Upper lobe of right lung (tissue), 1 donor: ENCODE measurements at regions not wholly inside any gene's neighbourhood (a gene's known extent, or its start where the extent isn't known, plus 50 kb on each side); places are given as distances from the start of the nearest gene placed in this dataset.
"Not testable (repeated sequence)": the region's sequence is repeated elsewhere in the genome, so short reads cannot be mapped to it uniquely, and the experiment has no call there.

ENCODE experiments used
- ATAC-seq: fragments of 200-7000 bp; cut with Tn5 transposase; one replicate; pipeline ENCODE4 v1.9.1; 2020; ENCODE audit warnings: mild to moderate bottlenecking, moderate library complexity
- DNase-seq: peaks from one replicate; pipeline ENCODE4 v3.0.0-alpha.2; 2020
- H3K27ac ChIP-seq: fragments of 200-600 bp; one replicate; pipeline ENCODE4 v1.8.0; 2022
- H3K27me3 ChIP-seq: fragments of 200-600 bp; one replicate; pipeline ENCODE4 v1.8.0; 2022; ENCODE audit warnings: mild to moderate bottlenecking
- H3K36me3 ChIP-seq: fragments of 200-600 bp; one replicate; pipeline ENCODE4 v1.8.0; 2022
- H3K4me1 ChIP-seq: fragments of 200-600 bp; one replicate; pipeline ENCODE4 v1.8.0; 2022
- H3K4me3 ChIP-seq: fragments of 200-600 bp; one replicate; pipeline ENCODE4 v1.8.0; 2022; ENCODE audit warnings: mild to moderate bottlenecking
- H3K9me3 ChIP-seq: fragments of 200-600 bp; one replicate; pipeline ENCODE4 v1.8.0; 2022
- intact Hi-C: fragments of 100-400 bp; cut with DNase I; formaldehyde crosslinking; loops from one replicate; pipeline ENCODE4 v1.11.0; 2022
- TF ChIP-seq, protein P1 (sequence below): fragments of 200-600 bp; IDR thresholded peaks from one replicate; pipeline ENCODE4 v1.8.0; 2022; ENCODE audit warnings: antibody characterized with exemption
- donor health status: DM: no; HTN: yes; CAD: no; lungs with severe emphysema.

- Histone ChIP-seq H3K27ac (no peak overlapping the region), H3K27me3 (no peaks in the 10 kb centered on the region), H3K4me3 (no peak overlapping the region), H3K9me3 (no peaks in the 10 kb centered on the region), H3K4me1 (no peaks in the 10 kb centered on the region), H3K36me3 (no peaks in the 10 kb centered on the region)
- DNase-seq (no peak), ATAC-seq (no peak)
- intact Hi-C loops = no loop called here
- TF ChIP-seq, protein P1, sequence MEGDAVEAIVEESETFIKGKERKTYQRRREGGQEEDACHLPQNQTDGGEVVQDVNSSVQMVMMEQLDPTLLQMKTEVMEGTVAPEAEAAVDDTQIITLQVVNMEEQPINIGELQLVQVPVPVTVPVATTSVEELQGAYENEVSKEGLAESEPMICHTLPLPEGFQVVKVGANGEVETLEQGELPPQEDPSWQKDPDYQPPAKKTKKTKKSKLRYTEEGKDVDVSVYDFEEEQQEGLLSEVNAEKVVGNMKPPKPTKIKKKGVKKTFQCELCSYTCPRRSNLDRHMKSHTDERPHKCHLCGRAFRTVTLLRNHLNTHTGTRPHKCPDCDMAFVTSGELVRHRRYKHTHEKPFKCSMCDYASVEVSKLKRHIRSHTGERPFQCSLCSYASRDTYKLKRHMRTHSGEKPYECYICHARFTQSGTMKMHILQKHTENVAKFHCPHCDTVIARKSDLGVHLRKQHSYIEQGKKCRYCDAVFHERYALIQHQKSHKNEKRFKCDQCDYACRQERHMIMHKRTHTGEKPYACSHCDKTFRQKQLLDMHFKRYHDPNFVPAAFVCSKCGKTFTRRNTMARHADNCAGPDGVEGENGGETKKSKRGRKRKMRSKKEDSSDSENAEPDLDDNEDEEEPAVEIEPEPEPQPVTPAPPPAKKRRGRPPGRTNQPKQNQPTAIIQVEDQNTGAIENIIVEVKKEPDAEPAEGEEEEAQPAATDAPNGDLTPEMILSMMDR = no peak
These were observed 135.8 kb upstream of the CPHXL start for GRCh38 chr16:75862098-75862386.

DNA sequence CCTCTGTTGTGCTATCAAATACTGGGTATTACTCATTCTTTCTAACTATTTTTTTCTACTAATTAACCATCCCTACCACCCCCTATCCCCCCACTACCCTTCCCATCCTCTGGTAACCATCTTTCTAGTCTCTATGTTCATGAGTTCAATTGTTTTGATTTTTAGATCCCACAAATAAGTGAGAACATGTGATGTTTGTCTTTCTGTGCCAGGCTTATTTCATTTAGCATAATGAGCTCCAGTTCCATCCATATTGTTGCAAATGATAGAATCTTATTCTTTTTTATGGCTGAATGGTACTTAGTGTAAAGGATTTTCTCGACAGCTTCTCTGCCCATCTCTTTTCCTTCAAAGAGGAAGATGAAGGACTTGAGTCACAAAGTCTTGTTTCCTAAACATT lies 138.0 kb upstream of the CPHXL start:
- no peaks in the 10 kb centered on the region for H3K9me3 ChIP-seq
- no peak for DNase-seq
- no peaks in the 10 kb centered on the region for H3K36me3 ChIP-seq
- TF ChIP-seq, protein P1 = no peak
- no peak overlapping the region for H3K27ac ChIP-seq
- intact Hi-C loops = no loop called here
- ATAC-seq = no peak
- H3K27me3 ChIP-seq = no peaks in the 10 kb centered on the region
- no peak overlapping the region for H3K4me3 ChIP-seq
- H3K4me1 ChIP-seq = no peaks in the 10 kb centered on the region

DNA sequence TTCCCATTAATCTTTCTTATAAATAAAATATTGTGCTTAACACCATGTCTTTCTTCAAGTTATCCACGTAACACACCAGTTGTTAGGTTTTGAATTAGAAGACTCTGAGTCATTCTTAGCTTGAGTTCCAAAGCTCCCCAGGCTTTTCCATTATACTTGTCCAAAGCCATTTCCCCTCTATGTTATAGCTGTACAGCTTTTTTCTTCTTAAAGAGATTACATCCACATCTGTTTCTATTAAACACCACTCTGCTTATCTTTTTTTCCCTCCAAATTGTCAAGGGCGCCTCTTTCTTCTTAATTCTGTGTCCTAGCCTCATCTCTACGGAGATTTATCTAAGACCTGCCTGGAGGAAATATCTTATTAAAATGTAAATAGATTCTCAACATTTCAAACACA lies 139.4 kb upstream of the CPHXL start:
- Histone ChIP-seq H3K27ac (no peak overlapping the region), H3K27me3 (no peaks in the 10 kb centered on the region), H3K36me3 (no peaks in the 10 kb centered on the region), H3K4me1 (no peaks in the 10 kb centered on the region), H3K9me3 (no peaks in the 10 kb centered on the region), H3K4me3 (no peak overlapping the region)
- intact Hi-C loops = no loop called here
- TF ChIP-seq, protein P1 = no peak
- DNase-seq (no peak), ATAC-seq (no peak)

- H3K27me3 ChIP-seq = no peaks in the 10 kb centered on the region
- ATAC-seq (no peak), DNase-seq (no peak)
- no peaks in the 10 kb centered on the region for H3K36me3 ChIP-seq
- TF ChIP-seq, protein P1 = no peak
- intact Hi-C loops = no loop called here
- no peaks in the 10 kb centered on the region for H3K4me1 ChIP-seq
- H3K9me3 ChIP-seq = no peaks in the 10 kb centered on the region
- no peak overlapping the region for H3K27ac ChIP-seq
- H3K4me3 ChIP-seq = no peak overlapping the region
These were observed 142.6 kb upstream of the CPHXL start for GRCh38 chr16:75868636-75869632.

DNA sequence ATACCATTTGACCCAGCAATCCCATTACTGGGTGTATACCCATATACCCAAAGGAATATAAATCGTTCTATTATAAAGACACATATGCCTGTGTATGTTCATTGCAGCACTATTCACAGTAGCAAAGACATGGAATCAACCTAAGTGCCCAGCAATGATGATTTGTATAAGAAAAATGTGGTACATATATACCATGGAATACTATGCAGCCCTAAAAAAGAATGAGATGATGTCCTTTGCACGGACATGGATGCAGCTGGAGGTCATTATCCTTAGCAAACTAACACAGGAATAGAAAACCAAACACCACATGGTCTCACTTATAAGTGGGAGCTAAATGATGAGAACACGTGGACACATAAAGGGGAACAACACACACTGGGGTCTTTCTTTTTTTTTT lies 155.0 kb upstream of the CPHXL start:
- H3K9me3 ChIP-seq, H3K27me3 ChIP-seq, intact Hi-C loops, H3K4me3 ChIP-seq, DNase-seq, ATAC-seq, H3K36me3 ChIP-seq, H3K4me1 ChIP-seq, H3K27ac ChIP-seq: not testable (repeated sequence)

DNA sequence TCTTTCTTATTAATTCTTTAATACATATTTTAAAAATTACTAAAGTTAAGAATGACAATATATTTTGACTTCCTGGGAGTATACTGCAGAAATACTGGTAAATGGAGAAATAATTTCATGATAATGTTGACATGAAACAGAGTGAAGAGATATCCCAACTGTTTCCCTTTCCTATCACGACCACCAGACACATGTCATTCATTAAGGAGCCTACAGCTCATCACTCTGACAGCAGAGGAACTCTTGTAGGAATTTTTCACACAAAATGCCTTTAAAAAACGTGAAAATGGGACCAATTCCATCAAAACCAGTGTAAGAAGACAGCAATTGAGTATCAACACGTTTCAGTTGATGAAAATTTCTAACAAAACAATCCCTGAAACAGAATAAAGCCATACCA lies 172.9 kb upstream of the CPHXL start:
- DNase-seq (no peak), ATAC-seq (no peak)
- no peaks in the 10 kb centered on the region for H3K36me3 ChIP-seq
- H3K4me3 ChIP-seq = no peak overlapping the region
- intact Hi-C loops = no loop called here
- TF ChIP-seq, protein P1 = no peak
- H3K9me3 ChIP-seq = no peaks in the 10 kb centered on the region
- no peak overlapping the region for H3K27ac ChIP-seq
- no peaks in the 10 kb centered on the region for H3K4me1 ChIP-seq
- H3K27me3 ChIP-seq = no peaks in the 10 kb centered on the region
